ENCODE measurements at regions not wholly inside any gene's neighbourhood (a gene's known extent, or its start where the extent isn't known, plus 50 kb on each side); places are given as distances from the start of the nearest gene placed in this dataset.
"Not testable (repeated sequence)": the region's sequence is repeated elsewhere in the genome, so short reads cannot be mapped to it uniquely, and the experiment has no call there.

- Histone ChIP-seq H3K27ac (ENCODE audit: low read depth, low read length) (no peak overlapping the region), H3K36me3 (ENCODE audit: insufficient read depth, low read length) (no peaks in the 10 kb centered on the region), H3K4me3 (ENCODE audit: low read length) (no peak overlapping the region), H3K9ac (ENCODE audit: low read depth, low read length) (no peak overlapping the region), H3K27me3 (ENCODE audit: insufficient read depth, low read length) (no peaks in the 10 kb centered on the region), H3K9me3 (ENCODE audit: insufficient read depth, low read depth, low read length) (no peaks in the 10 kb centered on the region), H3K4me1 (ENCODE audit: insufficient read depth, low read length) (no peaks in the 10 kb centered on the region)
- no CpG with 5 or more reads among the region's 1 CpG for WGBS
Observed at GRCh38 chr5:84790406-84790805, 405.7 kb upstream of the EDIL3 start.

DNA sequence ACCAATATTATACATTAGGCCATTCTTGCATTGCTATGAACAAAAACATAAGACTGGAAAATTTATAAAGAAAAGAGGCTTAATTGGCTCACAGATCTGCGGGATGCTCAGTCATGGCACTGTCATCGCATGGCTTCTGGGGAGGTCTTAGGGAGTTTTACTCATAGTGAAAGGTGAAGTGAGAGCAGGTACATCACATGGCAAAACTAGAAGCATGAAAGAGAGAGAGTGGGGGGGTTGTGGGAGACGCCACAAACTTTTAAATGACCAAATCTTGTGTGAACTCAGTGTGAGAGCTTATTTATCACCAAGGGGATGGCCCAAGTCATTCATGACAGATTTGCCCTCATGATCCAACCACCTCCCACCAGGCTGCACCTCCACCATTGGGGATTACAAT, 398.3 kb upstream of the EDIL3 start:
- H3K9me3 ChIP-seq (ENCODE audit: insufficient read depth, low read depth, low read length): no peaks in the 10 kb centered on the region
- no peak overlapping the region for H3K27ac ChIP-seq (ENCODE audit: low read depth, low read length)
- H3K4me3 ChIP-seq (ENCODE audit: low read length): no peak overlapping the region
- no peaks in the 10 kb centered on the region for H3K4me1 ChIP-seq (ENCODE audit: insufficient read depth, low read length)
- WGBS: 95% methylated on average over 3 of the region's 3 CpGs
- no peaks in the 10 kb centered on the region for H3K27me3 ChIP-seq (ENCODE audit: insufficient read depth, low read length)
- H3K9ac ChIP-seq (ENCODE audit: low read depth, low read length): no peak overlapping the region
- H3K36me3 ChIP-seq (ENCODE audit: insufficient read depth, low read length): no peaks in the 10 kb centered on the region

- WGBS: 84% methylated on average over 1 of the region's 2 CpGs
Observed at GRCh38 chr5:84779186-84779585, 394.5 kb upstream of the EDIL3 start.

GRCh38 chr5:84764227-84764626, 379.5 kb upstream of the EDIL3 start:
- Histone ChIP-seq H3K4me1 (ENCODE audit: insufficient read depth, low read length) (0 out of 2 replicates have a peak, but pooled peaks cover 4% of the 10 kb centered on the region), H3K27ac (ENCODE audit: low read depth, low read length) (no peak overlapping the region), H3K36me3 (ENCODE audit: insufficient read depth, low read length) (no peaks in the 10 kb centered on the region), H3K4me3 (ENCODE audit: low read length) (no peak overlapping the region), H3K27me3 (ENCODE audit: insufficient read depth, low read length) (no peaks in the 10 kb centered on the region), H3K9ac (ENCODE audit: low read depth, low read length) (no peak overlapping the region), H3K9me3 (ENCODE audit: insufficient read depth, low read depth, low read length) (no peaks in the 10 kb centered on the region)
- 96% methylated on average over 4 of the region's 4 CpGs for WGBS

More at GRCh38 chr5:84779186-84779585, 394.5 kb upstream of the EDIL3 start:
- H3K4me1 ChIP-seq (ENCODE audit: insufficient read depth, low read length): no peaks in the 10 kb centered on the region
- H3K4me3 ChIP-seq (ENCODE audit: low read length): no peak overlapping the region
- H3K27me3 ChIP-seq (ENCODE audit: insufficient read depth, low read length): no peaks in the 10 kb centered on the region
- H3K9me3 ChIP-seq (ENCODE audit: insufficient read depth, low read depth, low read length): no peaks in the 10 kb centered on the region
- no peak overlapping the region for H3K9ac ChIP-seq (ENCODE audit: low read depth, low read length)
- H3K36me3 ChIP-seq (ENCODE audit: insufficient read depth, low read length): no peaks in the 10 kb centered on the region
- no peak overlapping the region for H3K27ac ChIP-seq (ENCODE audit: low read depth, low read length)

DNA sequence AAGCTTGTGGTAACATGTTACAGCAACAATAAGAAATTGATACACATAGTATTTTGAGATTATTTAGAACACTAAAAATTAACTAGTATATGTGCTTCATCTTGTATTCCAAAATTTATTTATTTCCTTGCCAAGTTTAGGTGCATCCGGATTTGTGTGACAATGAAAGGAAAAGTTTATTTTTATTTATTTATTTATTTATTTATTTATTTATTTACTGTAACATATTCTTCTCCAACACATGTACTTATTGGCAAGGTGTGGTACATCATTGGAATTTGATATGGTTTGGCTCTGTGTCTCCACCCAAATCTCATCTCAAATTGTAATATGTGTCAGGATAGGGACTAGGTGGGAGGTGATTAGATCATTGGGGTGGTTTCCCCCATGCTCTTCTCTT, 373.3 kb upstream of the EDIL3 start:
- Histone ChIP-seq H3K9me3 (ENCODE audit: insufficient read depth, low read depth, low read length) (no peaks in the 10 kb centered on the region), H3K4me3 (ENCODE audit: low read length) (no peak overlapping the region), H3K36me3 (ENCODE audit: insufficient read depth, low read length) (no peaks in the 10 kb centered on the region), H3K27me3 (ENCODE audit: insufficient read depth, low read length) (no peaks in the 10 kb centered on the region), H3K27ac (ENCODE audit: low read depth, low read length) (no peak overlapping the region), H3K4me1 (ENCODE audit: insufficient read depth, low read length) (no peaks in the 10 kb centered on the region), H3K9ac (ENCODE audit: low read depth, low read length) (no peak overlapping the region)
- no CpG with 5 or more reads among the region's 1 CpG for WGBS

DNA sequence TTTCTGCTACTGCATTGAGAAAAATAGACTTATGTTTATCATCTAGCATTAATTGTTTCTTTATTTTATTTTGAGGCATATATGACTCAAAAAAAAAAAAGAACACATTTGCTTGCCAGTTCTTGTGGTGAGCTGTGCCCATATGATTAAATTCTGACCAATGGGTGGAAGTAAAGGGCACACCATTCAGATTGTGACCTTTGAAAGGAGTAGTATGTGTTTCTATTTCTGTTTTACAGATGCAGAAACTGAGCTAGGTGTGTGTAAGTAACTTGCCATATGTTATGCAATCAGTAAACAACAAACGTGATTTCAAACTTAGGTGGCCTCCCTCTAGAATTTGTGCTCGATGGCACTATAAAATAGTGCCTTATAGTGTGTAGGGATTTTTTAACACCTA, 368.1 kb upstream of the EDIL3 start:
- WGBS: 94% methylated on average over 2 of the region's 2 CpGs
- H3K27ac ChIP-seq (ENCODE audit: low read depth, low read length): no peak overlapping the region
- no peaks in the 10 kb centered on the region for H3K27me3 ChIP-seq (ENCODE audit: insufficient read depth, low read length)
- no peaks in the 10 kb centered on the region for H3K4me1 ChIP-seq (ENCODE audit: insufficient read depth, low read length)
- H3K9ac ChIP-seq (ENCODE audit: low read depth, low read length): no peak overlapping the region
- H3K9me3 ChIP-seq (ENCODE audit: insufficient read depth, low read depth, low read length): no peaks in the 10 kb centered on the region
- no peak overlapping the region for H3K4me3 ChIP-seq (ENCODE audit: low read length)
- no peaks in the 10 kb centered on the region for H3K36me3 ChIP-seq (ENCODE audit: insufficient read depth, low read length)

GRCh38 chr5:84748313-84748712, 363.6 kb upstream of the EDIL3 start:
- H3K4me3 ChIP-seq (ENCODE audit: low read length): no peak overlapping the region
- no peaks in the 10 kb centered on the region for H3K4me1 ChIP-seq (ENCODE audit: insufficient read depth, low read length)
- H3K9me3 ChIP-seq (ENCODE audit: insufficient read depth, low read depth, low read length): no peaks in the 10 kb centered on the region
- H3K36me3 ChIP-seq (ENCODE audit: insufficient read depth, low read length): no peaks in the 10 kb centered on the region
- no peaks in the 10 kb centered on the region for H3K27me3 ChIP-seq (ENCODE audit: insufficient read depth, low read length)
- H3K9ac ChIP-seq (ENCODE audit: low read depth, low read length): no peak overlapping the region
- 100% methylated on average over 1 of the region's 1 CpG for WGBS
- no peak overlapping the region for H3K27ac ChIP-seq (ENCODE audit: low read depth, low read length)

DNA sequence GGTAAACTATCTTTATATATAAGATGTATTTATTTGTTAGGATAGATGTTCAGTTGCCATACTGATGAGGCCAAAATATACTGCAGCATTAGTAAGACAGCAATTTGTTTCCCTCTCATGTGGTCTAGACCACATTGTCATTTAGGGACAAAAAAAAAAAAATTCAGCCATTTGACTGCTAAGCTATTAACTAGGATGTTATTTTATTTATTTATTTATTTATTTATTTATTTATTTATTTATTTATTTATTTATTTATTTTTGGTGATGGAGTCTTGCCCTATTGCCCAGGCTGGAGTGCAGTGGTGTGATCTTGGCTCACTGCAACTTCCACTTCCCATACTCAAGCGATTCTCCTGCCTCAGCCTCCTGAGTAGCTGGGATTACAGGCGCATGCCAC, 361.6 kb upstream of the EDIL3 start:
- not testable (repeated sequence) for H3K36me3 ChIP-seq (ENCODE audit: insufficient read depth, low read length); H3K9ac ChIP-seq (ENCODE audit: low read depth, low read length); H3K9me3 ChIP-seq (ENCODE audit: insufficient read depth, low read depth, low read length); H3K27me3 ChIP-seq (ENCODE audit: insufficient read depth, low read length); H3K4me3 ChIP-seq (ENCODE audit: low read length); H3K27ac ChIP-seq (ENCODE audit: low read depth, low read length); H3K4me1 ChIP-seq (ENCODE audit: insufficient read depth, low read length)
- WGBS: 100% methylated on average over 2 of the region's 2 CpGs

DNA sequence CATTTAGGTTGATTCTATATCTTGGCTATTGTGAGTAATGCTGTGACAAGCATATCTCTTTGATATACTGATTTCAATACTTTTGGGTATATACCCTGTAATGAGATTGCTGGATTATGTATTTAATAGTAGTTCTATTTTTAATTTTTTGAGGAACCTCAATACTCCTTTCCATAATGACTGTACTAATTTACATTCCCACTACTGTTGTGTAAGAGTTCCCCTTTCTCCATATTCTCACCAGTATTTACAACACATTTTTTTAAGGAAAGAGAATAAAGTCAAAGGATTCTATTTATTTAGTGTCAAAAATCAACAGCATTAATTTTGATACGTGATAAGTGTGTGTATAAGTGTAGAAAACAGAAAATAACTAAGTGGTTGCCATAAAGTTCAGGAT, 356.4 kb upstream of the EDIL3 start:
- no peaks in the 10 kb centered on the region for H3K36me3 ChIP-seq (ENCODE audit: insufficient read depth, low read length)
- no peaks in the 10 kb centered on the region for H3K27me3 ChIP-seq (ENCODE audit: insufficient read depth, low read length)
- WGBS: 98% methylated on average over 1 of the region's 1 CpG
- no peak overlapping the region for H3K27ac ChIP-seq (ENCODE audit: low read depth, low read length)
- H3K9me3 ChIP-seq (ENCODE audit: insufficient read depth, low read depth, low read length): peaks cover 3% of the 10 kb centered on the region; the same call in 1 of the 2 replicates
- H3K4me3 ChIP-seq (ENCODE audit: low read length): no peak overlapping the region
- H3K9ac ChIP-seq (ENCODE audit: low read depth, low read length): no peak overlapping the region
- no peaks in the 10 kb centered on the region for H3K4me1 ChIP-seq (ENCODE audit: insufficient read depth, low read length)

- Histone ChIP-seq H3K4me1 (ENCODE audit: insufficient read depth, low read length) (no peaks in the 10 kb centered on the region), H3K27ac (ENCODE audit: low read depth, low read length) (no peak overlapping the region), H3K36me3 (ENCODE audit: insufficient read depth, low read length) (no peaks in the 10 kb centered on the region), H3K9me3 (ENCODE audit: insufficient read depth, low read depth, low read length) (no peaks in the 10 kb centered on the region), H3K4me3 (ENCODE audit: low read length) (no peak overlapping the region), H3K9ac (ENCODE audit: low read depth, low read length) (no peak overlapping the region), H3K27me3 (ENCODE audit: insufficient read depth, low read length) (no peaks in the 10 kb centered on the region)
- WGBS: 81% methylated on average over 5 of the region's 5 CpGs
Observed at GRCh38 chr5:84729326-84729725, 344.6 kb upstream of the EDIL3 start.

DNA sequence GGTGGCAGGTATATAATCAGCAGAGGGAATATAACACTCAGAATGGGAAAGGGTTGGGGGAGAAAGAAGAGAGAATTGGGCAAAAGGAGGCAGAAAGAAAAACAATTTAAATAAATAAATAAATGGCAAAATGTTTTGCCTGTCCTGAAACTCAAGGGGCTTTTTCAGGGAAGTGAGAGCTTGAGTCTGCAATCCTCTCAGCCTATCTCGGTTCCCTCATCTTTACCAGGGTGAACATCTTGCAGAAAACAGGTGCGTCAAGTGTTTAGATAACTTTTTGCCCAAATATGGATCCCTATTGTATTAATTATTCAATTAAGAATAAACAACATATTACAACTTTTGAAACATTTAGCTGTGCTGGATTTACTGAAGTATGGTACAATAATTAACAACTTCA, 343.0 kb upstream of the EDIL3 start:
- no peaks in the 10 kb centered on the region for H3K36me3 ChIP-seq (ENCODE audit: insufficient read depth, low read length)
- 86% methylated on average over 1 of the region's 2 CpGs for WGBS

DNA sequence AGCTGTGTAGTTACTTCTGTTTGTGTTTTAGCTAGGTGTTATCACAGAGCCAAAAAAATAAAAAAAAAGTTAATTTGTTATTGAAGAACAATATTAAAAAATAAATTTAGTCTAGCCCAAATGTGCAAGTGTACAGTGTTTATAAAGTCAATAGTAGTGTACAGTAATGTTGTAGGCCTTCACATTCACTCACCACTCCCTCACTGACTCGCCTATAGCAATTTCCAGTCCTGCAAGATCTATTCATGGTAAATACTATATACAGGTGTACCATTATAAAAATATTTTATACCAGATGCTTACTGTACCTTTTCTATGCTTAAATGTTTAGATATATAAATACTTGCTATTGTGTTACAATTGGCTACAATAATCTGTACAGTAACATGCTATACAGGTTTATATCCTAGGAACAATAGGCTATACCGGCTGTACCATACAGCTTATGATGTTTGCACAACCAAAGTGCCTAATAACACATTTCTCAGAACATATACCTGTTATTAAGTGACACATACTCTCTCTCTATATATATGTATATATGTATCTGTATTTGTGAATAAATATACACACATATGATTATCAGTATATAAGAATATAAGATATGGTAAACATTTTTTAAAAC, 341.4 kb upstream of the EDIL3 start:
- Histone ChIP-seq H3K9me3 (ENCODE audit: insufficient read depth, low read depth, low read length) (no peaks in the 10 kb centered on the region), H3K9ac (ENCODE audit: low read depth, low read length) (no peak overlapping the region), H3K27me3 (ENCODE audit: insufficient read depth, low read length) (no peaks in the 10 kb centered on the region), H3K27ac (ENCODE audit: low read depth, low read length) (no peak overlapping the region), H3K36me3 (ENCODE audit: insufficient read depth, low read length) (no peaks in the 10 kb centered on the region), H3K4me1 (ENCODE audit: insufficient read depth, low read length) (no peaks in the 10 kb centered on the region; the same call in 1 of the 2 replicates), H3K4me3 (ENCODE audit: low read length) (no peak overlapping the region)
- WGBS: 100% methylated on average over 1 of the region's 2 CpGs

More for the DNA sequence above, 343.0 kb upstream of the EDIL3 start:
- H3K4me3 ChIP-seq (ENCODE audit: low read length): no peak overlapping the region
- no peak overlapping the region for H3K9ac ChIP-seq (ENCODE audit: low read depth, low read length)
- no peaks in the 10 kb centered on the region for H3K9me3 ChIP-seq (ENCODE audit: insufficient read depth, low read depth, low read length)
- H3K27me3 ChIP-seq (ENCODE audit: insufficient read depth, low read length): no peaks in the 10 kb centered on the region
- H3K4me1 ChIP-seq (ENCODE audit: insufficient read depth, low read length): no peaks in the 10 kb centered on the region
- H3K27ac ChIP-seq (ENCODE audit: low read depth, low read length): no peak overlapping the region
